GM12878 (cell line): ENCODE measurements at regions not wholly inside any gene's neighbourhood (a gene's known extent, or its start where the extent isn't known, plus 50 kb on each side); places are given as distances from the start of the nearest gene placed in this dataset.

Experiments used
- ATAC-seq: fragments of 200-7000 bp; cut with Tn5 transposase; 3 replicates; pipeline ENCODE4 v1.9.1; 2020; ENCODE audit warnings: mild to moderate bottlenecking, moderate library complexity
- BruUV-seq: library from RNA; stranded (reverse); fragments of 400-500 nt; replicated peaks from 2 replicates; lab custom pipeline; 2021; lab: Mats Ljungman, UMichigan
- CTCF ChIA-PET: fragments of 300-600 bp; sonication (Branson Sonifier 250); formaldehyde crosslinking; extraction: SDS; loops from one replicate; lab custom pipeline; 2021; ENCODE audit warnings: inconsistent platforms; lab: Yijun Ruan, JAX
- POLR2A ChIA-PET: fragments of 350-600 bp; formaldehyde crosslinking; extraction: SDS; loops from one replicate; lab custom pipeline; 2021; ENCODE audit warnings: inconsistent platforms; lab: Charles Lee
- RAD21 ChIA-PET: fragments of 300-600 bp; sonication (Branson Sonifier 250); formaldehyde crosslinking; loops from one replicate; lab custom pipeline; 2023; ENCODE audit warnings: antibody characterized with exemption; ENCODE audit not compliant: unreplicated experiment; lab: Charles Lee
- SMC1A ChIA-PET: fragments of 300-600 bp; sonication (Branson Sonifier 250); formaldehyde crosslinking; loops from one replicate; lab custom pipeline; 2023; ENCODE audit not compliant: unreplicated experiment, uncharacterized antibody; lab: Charles Lee
- DNase-seq: peaks from one replicate; pipeline ENCODE4 v3.0.0-alpha.2; 2011; ENCODE audit warnings: low read depth, low spot score
- FAIRE-seq: peaks from 3 replicates; lab custom pipeline; 2011; peaks lifted over from hg19 to GRCh38; lab: Jason Lieb, UNC
- H2AFZ ChIP-seq: 2 replicates; pipeline ENCODE4 v1.6.0; 2011; ENCODE audit warnings: low read depth, low read length, control low read depth; ENCODE audit not compliant: control insufficient read depth
- H3K27ac ChIP-seq: 2 replicates; pipeline ENCODE4 v1.5.1; 2011; ENCODE audit warnings: control low read depth; ENCODE audit not compliant: control insufficient read depth, insufficient read depth
- H3K27me3 ChIP-seq, 2 experiments: replicated peaks in 1 of 2; 2 replicates each; pipeline versions ENCODE4 v1.6.0 to v1.6.1; 2011; ENCODE audit warnings: low read length in 1 of 2; ENCODE audit not compliant: control insufficient read depth in 2 of 2, insufficient read depth in 2 of 2
- H3K36me3 ChIP-seq, 2 experiments: 2 replicates each; pipeline ENCODE4 v1.5.1; 2011; ENCODE audit warnings: low read length in 1 of 2; ENCODE audit not compliant: control insufficient read depth in 2 of 2, insufficient read depth in 2 of 2
- H3K4me1 ChIP-seq: 2 replicates; pipeline ENCODE4 v1.6.1; 2011; ENCODE audit warnings: mild to moderate bottlenecking, low read length, moderate library complexity, mixed read lengths; ENCODE audit not compliant: control insufficient read depth, insufficient read depth
- H3K4me2 ChIP-seq: 2 replicates; pipeline ENCODE4 v1.6.0; 2011; ENCODE audit warnings: control low read depth; ENCODE audit not compliant: control insufficient read depth, insufficient read depth
- H3K4me3 ChIP-seq: fragments of 200-600 bp; sonication (generic); 2 replicates; pipeline ENCODE4 v1.5.1; 2016
- H3K79me2 ChIP-seq: 2 replicates; pipeline ENCODE4 v1.6.0; 2011; ENCODE audit warnings: low read length; ENCODE audit not compliant: control insufficient read depth, insufficient read depth
- H3K9ac ChIP-seq: 2 replicates; pipeline ENCODE4 v1.8.0; 2011; ENCODE audit warnings: low read length, control low read depth, mixed read lengths; ENCODE audit not compliant: control insufficient read depth, insufficient read depth
- H3K9me3 ChIP-seq: replicated peaks from 3 replicates; pipeline ENCODE4 v1.5.1; 2011; ENCODE audit warnings: mild to moderate bottlenecking, low read length; ENCODE audit not compliant: control insufficient read depth, insufficient read depth
- H4K20me1 ChIP-seq: 2 replicates; pipeline ENCODE4 v1.6.0; 2011; ENCODE audit not compliant: control insufficient read depth, insufficient read depth
- ATF7 ChIP-seq: fragments of 450-650 bp; IDR thresholded peaks from 2 replicates; pipeline ENCODE4 v1.6.1; 2016; ENCODE audit warnings: low read depth, mild to moderate bottlenecking
- BHLHE40 ChIP-seq, 2 experiments: fragments of 450-650 bp in 1 of 2; IDR thresholded peaks; 2 replicates each; pipeline ENCODE4 v1.6.1; 2011 to 2017; ENCODE audit warnings: low read depth in 2 of 2, borderline replicate concordance in 1 of 2, improper control_type of control experiment in 1 of 2, low read length in 1 of 2, mild to moderate bottlenecking in 1 of 2
- CBX3 ChIP-seq: fragments of 200-600 bp; sonication (generic); IDR thresholded peaks from 2 replicates; pipeline ENCODE4 v1.6.1; 2016; ENCODE audit warnings: low read depth, borderline replicate concordance
- FOXM1 ChIP-seq: IDR thresholded peaks from 2 replicates; pipeline ENCODE4 v1.6.1; 2012; ENCODE audit warnings: low read depth, mild to moderate bottlenecking, inconsistent platforms, low read length, moderate library complexity
- IKZF1 ChIP-seq: fragments of 450-650 bp; conservative IDR thresholded peaks from 2 replicates; pipeline ENCODE4 v1.6.1; 2017; ENCODE audit warnings: antibody characterized with exemption, mild to moderate bottlenecking
- KLF5 ChIP-seq: fragments of 450-650 bp; IDR thresholded peaks from 2 replicates; pipeline ENCODE4 v1.6.1; 2014; ENCODE audit warnings: mild to moderate bottlenecking; ENCODE audit not compliant: partially characterized antibody
- MEF2A ChIP-seq: IDR thresholded peaks from 2 replicates; pipeline ENCODE4 v1.6.1; 2011; ENCODE audit warnings: low read depth, mild to moderate bottlenecking, low read length, moderate library complexity; ENCODE audit not compliant: insufficient read depth
- MXI1 ChIP-seq: fragments of 150-350 bp; IDR thresholded peaks from 2 replicates; pipeline ENCODE4 v1.6.1; 2011; ENCODE audit warnings: low read depth, mild to moderate bottlenecking, inconsistent platforms, low read length, improper control_type of control experiment
- NBN ChIP-seq: fragments of 450-650 bp; IDR thresholded peaks from 2 replicates; pipeline ENCODE4 v1.6.1; 2016
- NRF1 ChIP-seq: conservative IDR thresholded peaks from 2 replicates; pipeline ENCODE4 v1.6.1; 2011; ENCODE audit warnings: mild to moderate bottlenecking, low read depth, low read length, improper control_type of control experiment
- SMAD1 ChIP-seq: fragments of 450-650 bp; IDR thresholded peaks from 2 replicates; pipeline ENCODE4 v1.6.1; 2018; ENCODE audit warnings: mild to moderate bottlenecking, low read depth; ENCODE audit not compliant: partially characterized antibody
- SREBF1 ChIP-seq: IDR thresholded peaks from 2 replicates; pipeline ENCODE4 v1.6.1; 2012; ENCODE audit warnings: mild to moderate bottlenecking, low read length
- USF2 ChIP-seq: IDR thresholded peaks from 2 replicates; pipeline ENCODE4 v1.6.1; 2011; ENCODE audit warnings: low read depth, low read length, improper control_type of control experiment, borderline replicate concordance
- ZNF622 ChIP-seq: fragments of 450-650 bp; IDR thresholded peaks from 2 replicates; pipeline ENCODE4 v1.6.1; 2017; ENCODE audit warnings: mild to moderate bottlenecking, inconsistent platforms
- WGBS: methylation state at CpG from one replicate; pipeline ENCODE4 v1.1.6; 2016; ENCODE audit warnings: low lambda C conversion rate; ENCODE audit not compliant: insufficient replicate concordance, insufficient coverage; ENCODE audit errors: missing lambda C conversion rate; 5-methylcytosine and 5-hydroxymethylcytosine counted together
- in situ Hi-C: fragments of 300-500 bp; cut with MboI; formaldehyde crosslinking; loops from 9 replicates; pipeline ENCODE4 v1.14.3; 2018; ENCODE audit warnings: mixed read lengths
- intact Hi-C: fragments of 100-400 bp; cut with micrococcal nuclease; formaldehyde crosslinking; loops from one replicate; pipeline ENCODE4 v1.14.2; 2022; ENCODE audit not compliant: unreplicated experiment
- TF ChIP-seq, protein P1 (sequence below): fragments of 150-350 bp; IDR thresholded peaks from 2 replicates; pipeline ENCODE4 v1.6.1; 2014; ENCODE audit warnings: mild to moderate bottlenecking, low read depth, low read length
- TF ChIP-seq, protein P2 (sequence below): fragments of 450-650 bp; IDR thresholded peaks from 2 replicates; pipeline ENCODE4 v1.6.1; 2017; ENCODE audit warnings: mild to moderate bottlenecking, moderate library complexity

DNA sequence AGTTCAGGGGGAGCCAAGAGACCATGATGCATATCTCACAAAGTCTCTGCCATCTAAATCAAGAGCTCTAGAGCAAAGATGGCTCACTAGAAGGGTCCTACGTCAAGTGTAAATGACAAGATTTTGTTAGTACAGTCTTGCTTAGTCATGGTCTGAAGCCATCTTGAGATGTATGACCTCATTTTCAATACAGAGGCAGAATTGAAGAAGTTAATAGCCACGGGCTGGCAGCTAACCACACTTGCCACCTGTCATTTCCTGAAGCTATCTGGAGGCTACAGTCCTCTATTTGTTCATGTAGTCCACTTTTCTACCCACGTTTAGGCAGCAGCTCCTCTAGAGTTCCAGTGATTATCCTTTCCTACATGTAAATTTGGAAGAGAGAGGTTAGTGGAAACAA is 231.7 kb upstream of the CDH12 start:
- Histone ChIP-seq H3K36me3 (no peaks in the 10 kb centered on the region), H3K9me3 (no peaks in the 10 kb centered on the region; the same call in 2 of the 3 replicates), H3K4me1 (no peaks in the 10 kb centered on the region), H3K4me3 (no peak overlapping the region), H2AFZ (no peak overlapping the region), H3K27me3 (no peaks in the 10 kb centered on the region), H3K27ac (no peak overlapping the region), H3K79me2 (no peaks in the 10 kb centered on the region), H4K20me1 (no peaks in the 10 kb centered on the region), H3K4me2 (no peak overlapping the region), H3K9ac (no peak overlapping the region)
- intact Hi-C loops, result no loop called here
- FAIRE-seq (no peak), ATAC-seq (peak; percentile 95), DNase-seq (no peak)
- ChIA-PET SMC1A (interaction anchor here (0.8 to 2.7 kb wide), 8 partner anchors 13 to 155 kb away, joined by 3 to 17 read pairs (median 4); no protein-coding TSS in a partner anchor), RAD21 (interaction anchor here (0.9 to 1.9 kb wide), 2 partner anchors 12 to 169 kb away, joined by 3 to 8 read pairs; no protein-coding TSS in a partner anchor), POLR2A (no interaction called here), CTCF (interaction anchor here (0.8 to 1.4 kb wide), 3 partner anchors 10 to 66 kb away, joined by 3 to 4 read pairs (median 3); no protein-coding TSS in a partner anchor)
- in situ Hi-C loops, result no loop called here
- 21% methylated on average over 3 of the region's 3 CpGs for WGBS
- no TSS peak for BruUV-seq
- TF ChIP-seq ZNF622, result no peak
- TF ChIP-seq, protein P1, sequence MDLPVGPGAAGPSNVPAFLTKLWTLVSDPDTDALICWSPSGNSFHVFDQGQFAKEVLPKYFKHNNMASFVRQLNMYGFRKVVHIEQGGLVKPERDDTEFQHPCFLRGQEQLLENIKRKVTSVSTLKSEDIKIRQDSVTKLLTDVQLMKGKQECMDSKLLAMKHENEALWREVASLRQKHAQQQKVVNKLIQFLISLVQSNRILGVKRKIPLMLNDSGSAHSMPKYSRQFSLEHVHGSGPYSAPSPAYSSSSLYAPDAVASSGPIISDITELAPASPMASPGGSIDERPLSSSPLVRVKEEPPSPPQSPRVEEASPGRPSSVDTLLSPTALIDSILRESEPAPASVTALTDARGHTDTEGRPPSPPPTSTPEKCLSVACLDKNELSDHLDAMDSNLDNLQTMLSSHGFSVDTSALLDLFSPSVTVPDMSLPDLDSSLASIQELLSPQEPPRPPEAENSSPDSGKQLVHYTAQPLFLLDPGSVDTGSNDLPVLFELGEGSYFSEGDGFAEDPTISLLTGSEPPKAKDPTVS, result no peak
- 0 out of 2 replicates have a peak, but pooled peaks have one; percentile 17 for TF ChIP-seq IKZF1
- no peak for TF ChIP-seq USF2
- no peak for TF ChIP-seq KLF5
- TF ChIP-seq, protein P2, sequence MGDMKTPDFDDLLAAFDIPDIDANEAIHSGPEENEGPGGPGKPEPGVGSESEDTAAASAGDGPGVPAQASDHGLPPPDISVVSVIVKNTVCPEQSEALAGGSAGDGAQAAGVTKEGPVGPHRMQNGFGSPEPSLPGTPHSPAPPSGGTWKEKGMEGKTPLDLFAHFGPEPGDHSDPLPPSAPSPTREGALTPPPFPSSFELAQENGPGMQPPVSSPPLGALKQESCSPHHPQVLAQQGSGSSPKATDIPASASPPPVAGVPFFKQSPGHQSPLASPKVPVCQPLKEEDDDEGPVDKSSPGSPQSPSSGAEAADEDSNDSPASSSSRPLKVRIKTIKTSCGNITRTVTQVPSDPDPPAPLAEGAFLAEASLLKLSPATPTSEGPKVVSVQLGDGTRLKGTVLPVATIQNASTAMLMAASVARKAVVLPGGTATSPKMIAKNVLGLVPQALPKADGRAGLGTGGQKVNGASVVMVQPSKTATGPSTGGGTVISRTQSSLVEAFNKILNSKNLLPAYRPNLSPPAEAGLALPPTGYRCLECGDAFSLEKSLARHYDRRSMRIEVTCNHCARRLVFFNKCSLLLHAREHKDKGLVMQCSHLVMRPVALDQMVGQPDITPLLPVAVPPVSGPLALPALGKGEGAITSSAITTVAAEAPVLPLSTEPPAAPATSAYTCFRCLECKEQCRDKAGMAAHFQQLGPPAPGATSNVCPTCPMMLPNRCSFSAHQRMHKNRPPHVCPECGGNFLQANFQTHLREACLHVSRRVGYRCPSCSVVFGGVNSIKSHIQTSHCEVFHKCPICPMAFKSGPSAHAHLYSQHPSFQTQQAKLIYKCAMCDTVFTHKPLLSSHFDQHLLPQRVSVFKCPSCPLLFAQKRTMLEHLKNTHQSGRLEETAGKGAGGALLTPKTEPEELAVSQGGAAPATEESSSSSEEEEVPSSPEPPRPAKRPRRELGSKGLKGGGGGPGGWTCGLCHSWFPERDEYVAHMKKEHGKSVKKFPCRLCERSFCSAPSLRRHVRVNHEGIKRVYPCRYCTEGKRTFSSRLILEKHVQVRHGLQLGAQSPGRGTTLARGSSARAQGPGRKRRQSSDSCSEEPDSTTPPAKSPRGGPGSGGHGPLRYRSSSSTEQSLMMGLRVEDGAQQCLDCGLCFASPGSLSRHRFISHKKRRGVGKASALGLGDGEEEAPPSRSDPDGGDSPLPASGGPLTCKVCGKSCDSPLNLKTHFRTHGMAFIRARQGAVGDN, result no peak
- no peak for TF ChIP-seq NBN
- TF ChIP-seq SMAD1, result no peak
- TF ChIP-seq BHLHE40 (IDR thresholded peaks at IDR 0.05; ENCODE audit: borderline replicate concordance in 1 of 2, low read depth in 2 of 2, low read length in 1 of 2), result no peak
- TF ChIP-seq SREBF1, result no peak
- TF ChIP-seq CBX3, result no peak
- peak; percentile 85 for TF ChIP-seq ATF7
- no peak for TF ChIP-seq FOXM1
- no peak for TF ChIP-seq NRF1
- TF ChIP-seq MEF2A, result no peak
- no peak for TF ChIP-seq MXI1
